ENCODE measurements at regions not wholly inside any gene's neighbourhood (a gene's known extent, or its start where the extent isn't known, plus 50 kb on each side); places are given as distances from the start of the nearest gene placed in this dataset.
"Not testable (repeated sequence)": the region's sequence is repeated elsewhere in the genome, so short reads cannot be mapped to it uniquely, and the experiment has no call there.

- not testable (repeated sequence) for TF ChIP-seq POLR2AphosphoS5 (IDR thresholded peaks at IDR 0.05; ENCODE audit: insufficient read depth in 1 of 2, low read depth in 1 of 2)
- TF ChIP-seq, protein P1, sequence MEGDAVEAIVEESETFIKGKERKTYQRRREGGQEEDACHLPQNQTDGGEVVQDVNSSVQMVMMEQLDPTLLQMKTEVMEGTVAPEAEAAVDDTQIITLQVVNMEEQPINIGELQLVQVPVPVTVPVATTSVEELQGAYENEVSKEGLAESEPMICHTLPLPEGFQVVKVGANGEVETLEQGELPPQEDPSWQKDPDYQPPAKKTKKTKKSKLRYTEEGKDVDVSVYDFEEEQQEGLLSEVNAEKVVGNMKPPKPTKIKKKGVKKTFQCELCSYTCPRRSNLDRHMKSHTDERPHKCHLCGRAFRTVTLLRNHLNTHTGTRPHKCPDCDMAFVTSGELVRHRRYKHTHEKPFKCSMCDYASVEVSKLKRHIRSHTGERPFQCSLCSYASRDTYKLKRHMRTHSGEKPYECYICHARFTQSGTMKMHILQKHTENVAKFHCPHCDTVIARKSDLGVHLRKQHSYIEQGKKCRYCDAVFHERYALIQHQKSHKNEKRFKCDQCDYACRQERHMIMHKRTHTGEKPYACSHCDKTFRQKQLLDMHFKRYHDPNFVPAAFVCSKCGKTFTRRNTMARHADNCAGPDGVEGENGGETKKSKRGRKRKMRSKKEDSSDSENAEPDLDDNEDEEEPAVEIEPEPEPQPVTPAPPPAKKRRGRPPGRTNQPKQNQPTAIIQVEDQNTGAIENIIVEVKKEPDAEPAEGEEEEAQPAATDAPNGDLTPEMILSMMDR (IDR thresholded peaks at IDR 0.05), result not testable (repeated sequence)
These were observed 498.4 kb downstream of the PRIM2 start for GRCh38 chr6:57815826-57816225.

All from vagina (tissue), 2 donors.